SK-N-SH treated with all-trans-retinoic acid at 6 μM for 48 hours (cell line): ENCODE measurements at regions not wholly inside any gene's neighbourhood (a gene's known extent, or its start where the extent isn't known, plus 50 kb on each side); places are given as distances from the start of the nearest gene placed in this dataset.
A peak's percentile ranks its signal among the peaks of the same experiment; 100 is the strongest.

Source experiments
- ATAC-seq: fragments of 200-7000 bp; cut with Tn5 transposase; 3 replicates; pipeline ENCODE4 v1.9.1; 2020; ENCODE audit warnings: mild to moderate bottlenecking, moderate library complexity
- BACH2 ChIP-seq: fragments of 250-450 bp; sonication (Bioruptor Pico); IDR thresholded peaks from 2 replicates; pipeline ENCODE4 v1.9.0; 2021; ENCODE audit warnings: mild to moderate bottlenecking, borderline replicate concordance
- CREB5 ChIP-seq: fragments of 250-450 bp; sonication (Bioruptor Pico); IDR thresholded peaks from 2 replicates; pipeline ENCODE4 v1.5.1; 2020; ENCODE audit warnings: low read depth, mild to moderate bottlenecking, moderate library complexity
- CSDC2 ChIP-seq: fragments of 250-450 bp; sonication (Bioruptor Pico); IDR thresholded peaks from 2 replicates; pipeline ENCODE4 v1.5.0; 2020; ENCODE audit warnings: mild to moderate bottlenecking, moderate library complexity
- CSRNP3 ChIP-seq: fragments of 250-450 bp; sonication (Bioruptor Pico); IDR thresholded peaks from 2 replicates; pipeline ENCODE4 v1.5.1; 2021; ENCODE audit warnings: mild to moderate bottlenecking, moderate library complexity
- ESRRG ChIP-seq: fragments of 250-450 bp; sonication (Bioruptor Pico); IDR thresholded peaks from 2 replicates; pipeline ENCODE4 v1.6.1; 2021; ENCODE audit warnings: mild to moderate bottlenecking
- GLIS3 ChIP-seq: fragments of 250-450 bp; sonication (Bioruptor Pico); IDR thresholded peaks from 2 replicates; pipeline ENCODE4 v1.5.0; 2020; ENCODE audit warnings: mild to moderate bottlenecking, moderate library complexity
- ISL1 ChIP-seq: fragments of 250-450 bp; sonication (Bioruptor Pico); IDR thresholded peaks from 2 replicates; pipeline ENCODE4 v2.1.2; 2022; ENCODE audit warnings: mild to moderate bottlenecking, moderate library complexity
- OSR1 ChIP-seq: fragments of 250-450 bp; sonication (Bioruptor Pico); IDR thresholded peaks from 2 replicates; pipeline ENCODE4 v1.8.0; 2022; ENCODE audit warnings: moderate library complexity, mild to moderate bottlenecking, inconsistent platforms
- POU6F1 ChIP-seq: fragments of 250-450 bp; sonication (Bioruptor Pico); IDR thresholded peaks from 2 replicates; pipeline ENCODE4 v1.8.0; 2021; ENCODE audit warnings: low read depth, mild to moderate bottlenecking, moderate library complexity, borderline replicate concordance
- PPARA ChIP-seq: fragments of 250-450 bp; sonication (Bioruptor Pico); IDR thresholded peaks from 2 replicates; pipeline ENCODE4 v1.5.0; 2020; ENCODE audit warnings: mild to moderate bottlenecking, borderline replicate concordance
- RARB ChIP-seq: fragments of 250-450 bp; sonication (Bioruptor Pico); IDR thresholded peaks from 2 replicates; pipeline ENCODE4 v1.8.0; 2021; ENCODE audit warnings: mild to moderate bottlenecking, moderate library complexity
- SNAI2 ChIP-seq: fragments of 250-450 bp; sonication (Bioruptor Pico); IDR thresholded peaks from 2 replicates; pipeline ENCODE4 v1.5.0; 2020; ENCODE audit warnings: mild to moderate bottlenecking, moderate library complexity
- TOX ChIP-seq: fragments of 250-450 bp; sonication (Bioruptor Pico); IDR thresholded peaks from 2 replicates; pipeline ENCODE4 v1.8.0; 2021; ENCODE audit warnings: mild to moderate bottlenecking, moderate library complexity, borderline replicate concordance
- TSHZ2 ChIP-seq: fragments of 250-450 bp; sonication (Bioruptor Pico); IDR thresholded peaks from 2 replicates; pipeline ENCODE4 v1.5.0; 2020; ENCODE audit warnings: mild to moderate bottlenecking, moderate library complexity
- ZC3H10 ChIP-seq: fragments of 250-450 bp; sonication (Bioruptor Pico); IDR thresholded peaks from 2 replicates; pipeline ENCODE4 v1.5.1; 2021; ENCODE audit warnings: mild to moderate bottlenecking, moderate library complexity
- ZFP3 ChIP-seq: fragments of 250-450 bp; sonication (Bioruptor Pico); IDR thresholded peaks from 2 replicates; pipeline ENCODE4 v1.5.0; 2020; ENCODE audit warnings: mild to moderate bottlenecking, moderate library complexity
- ZFP30 ChIP-seq: fragments of 450-650 bp; formaldehyde crosslinking; IDR thresholded peaks from 2 replicates; pipeline ENCODE4 v1.5.0; 2022; ENCODE audit warnings: mild to moderate bottlenecking, moderate library complexity
- ZNF565 ChIP-seq: fragments of 450-650 bp; formaldehyde crosslinking; conservative IDR thresholded peaks from 2 replicates; pipeline ENCODE4 v1.5.0; 2020; ENCODE audit warnings: low read depth, mild to moderate bottlenecking, moderate library complexity
- ZNF70 ChIP-seq: fragments of 450-650 bp; formaldehyde crosslinking; IDR thresholded peaks from 2 replicates; pipeline ENCODE4 v1.5.0; 2020; ENCODE audit warnings: mild to moderate bottlenecking, moderate library complexity
- ZNF8 ChIP-seq: fragments of 450-650 bp; formaldehyde crosslinking; IDR thresholded peaks from 2 replicates; pipeline ENCODE4 v1.5.0; 2020; ENCODE audit warnings: mild to moderate bottlenecking, moderate library complexity
- TF ChIP-seq, protein P1 (sequence below): fragments of 250-450 bp; sonication (Bioruptor Pico); IDR thresholded peaks from 2 replicates; pipeline ENCODE4 v1.8.0; 2020; ENCODE audit warnings: mild to moderate bottlenecking, moderate library complexity, borderline replicate concordance

- peak; percentile 43; the same call in 1 of the 3 replicates for ATAC-seq
- TF ChIP-seq CSDC2 (CRISPR knock-in tag) (no peak), ZNF565 (CRISPR knock-in tag) (no peak), RARB (CRISPR knock-in tag) (no peak), ZNF70 (CRISPR knock-in tag) (no peak), ISL1 (CRISPR knock-in tag) (no peak), ZFP30 (CRISPR knock-in tag) (no peak), BACH2 (CRISPR knock-in tag) (no peak), OSR1 (CRISPR knock-in tag) (no peak), CSRNP3 (CRISPR knock-in tag) (no peak), PPARA (CRISPR knock-in tag) (no peak), SNAI2 (CRISPR knock-in tag) (no peak), GLIS3 (CRISPR knock-in tag) (no peak), ZFP3 (CRISPR knock-in tag) (no peak)
- TF ChIP-seq, protein P1, sequence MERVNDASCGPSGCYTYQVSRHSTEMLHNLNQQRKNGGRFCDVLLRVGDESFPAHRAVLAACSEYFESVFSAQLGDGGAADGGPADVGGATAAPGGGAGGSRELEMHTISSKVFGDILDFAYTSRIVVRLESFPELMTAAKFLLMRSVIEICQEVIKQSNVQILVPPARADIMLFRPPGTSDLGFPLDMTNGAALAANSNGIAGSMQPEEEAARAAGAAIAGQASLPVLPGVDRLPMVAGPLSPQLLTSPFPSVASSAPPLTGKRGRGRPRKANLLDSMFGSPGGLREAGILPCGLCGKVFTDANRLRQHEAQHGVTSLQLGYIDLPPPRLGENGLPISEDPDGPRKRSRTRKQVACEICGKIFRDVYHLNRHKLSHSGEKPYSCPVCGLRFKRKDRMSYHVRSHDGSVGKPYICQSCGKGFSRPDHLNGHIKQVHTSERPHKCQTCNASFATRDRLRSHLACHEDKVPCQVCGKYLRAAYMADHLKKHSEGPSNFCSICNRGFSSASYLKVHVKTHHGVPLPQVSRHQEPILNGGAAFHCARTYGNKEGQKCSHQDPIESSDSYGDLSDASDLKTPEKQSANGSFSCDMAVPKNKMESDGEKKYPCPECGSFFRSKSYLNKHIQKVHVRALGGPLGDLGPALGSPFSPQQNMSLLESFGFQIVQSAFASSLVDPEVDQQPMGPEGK (CRISPR knock-in tag) = no peak
Observed at GRCh38 chr14:51424561-51425251, 184.7 kb downstream of the TMX1 start.

- TF ChIP-seq CREB5 (CRISPR knock-in tag) = no peak
- TF ChIP-seq PPARA (CRISPR knock-in tag) = no peak
- no peak for TF ChIP-seq ZNF70 (CRISPR knock-in tag)
- TF ChIP-seq BACH2 (CRISPR knock-in tag) = no peak
- TF ChIP-seq ZNF8 (CRISPR knock-in tag) = no peak
- no peak for TF ChIP-seq OSR1 (CRISPR knock-in tag)
- no peak for TF ChIP-seq ZFP30 (CRISPR knock-in tag)
- no peak for TF ChIP-seq POU6F1
- no peak for TF ChIP-seq ESRRG
- TF ChIP-seq ZNF565 (CRISPR knock-in tag) = no peak
- TF ChIP-seq SNAI2 (CRISPR knock-in tag) = no peak
- TF ChIP-seq TSHZ2 (CRISPR knock-in tag) = no peak
- TF ChIP-seq, protein P1 (CRISPR knock-in tag) = no peak
- no peak for TF ChIP-seq TOX (CRISPR knock-in tag)
- no peak for TF ChIP-seq GLIS3 (CRISPR knock-in tag)
- TF ChIP-seq ZC3H10 (CRISPR knock-in tag) = no peak
- TF ChIP-seq ISL1 (CRISPR knock-in tag) = no peak
- no peak for TF ChIP-seq ZFP3 (CRISPR knock-in tag)
- ATAC-seq = no peak
Observed at GRCh38 chr14:51428981-51429380, 188.9 kb downstream of the TMX1 start.
